Psoas muscle (tissue), 7 donors: ENCODE measurements at regions not wholly inside any gene's neighbourhood (a gene's known extent, or its start where the extent isn't known, plus 50 kb on each side); places are given as distances from the start of the nearest gene placed in this dataset.

Experiments used
- ATAC-seq, 4 donors: fragments of 200-7000 bp; cut with Tn5 transposase; one replicate each; pipeline ENCODE4 v1.9.1; 2020; ENCODE audit warnings: moderate library complexity in 3 of 4, mild to moderate bottlenecking in 2 of 4
- DNase-seq, 2 donors: peaks; one replicate each; pipeline ENCODE4 v3.0.0-alpha.2; 2020
- H3K27ac ChIP-seq: fragments of 200-600 bp; one replicate; pipeline ENCODE4 v1.8.0; 2022
- H3K27me3 ChIP-seq, 3 donors: fragments of 200-600 bp in 1 of 3; one replicate each; pipeline versions ENCODE4 v1.6.1 to v1.8.0; 2013 to 2022; ENCODE audit warnings: low read length in 2 of 3, mild to moderate bottlenecking in 2 of 3, moderate library complexity in 1 of 3; ENCODE audit not compliant: insufficient read depth in 3 of 3
- H3K36me3 ChIP-seq, 2 donors: fragments of 200-600 bp in 1 of 2; one replicate each; pipeline versions ENCODE4 v1.6.1 to v1.8.0; 2013 to 2022; ENCODE audit warnings: low read depth in 1 of 2, mild to moderate bottlenecking in 1 of 2, moderate library complexity in 1 of 2; ENCODE audit not compliant: insufficient read depth in 1 of 2
- H3K4me1 ChIP-seq: fragments of 200-600 bp; one replicate; pipeline ENCODE4 v1.8.0; 2022
- H3K4me3 ChIP-seq: fragments of 200-600 bp; one replicate; pipeline ENCODE4 v1.8.0; 2022; ENCODE audit warnings: mild to moderate bottlenecking
- H3K9me3 ChIP-seq: fragments of 200-600 bp; one replicate; pipeline ENCODE4 v1.8.0; 2022
- CTCF ChIP-seq: fragments of 200-600 bp; IDR thresholded peaks from one replicate; pipeline ENCODE4 v1.8.0; 2022; ENCODE audit warnings: antibody characterized with exemption
- WGBS, 3 donors: extraction: QIAGEN DNeasy Blood & Tissue Kit; methylation state at CpG; one replicate each; pipeline versions ENCODE4 v1.1.6 to v1.1.7; 2013; 5-methylcytosine and 5-hydroxymethylcytosine counted together
- intact Hi-C, 2 donors: fragments of 100-400 bp; cut with DNase I; formaldehyde crosslinking; loops; one replicate each; pipeline versions ENCODE4 v1.11.0 to v1.14.2; 2022
- donor health status: healthy with polysubstance abuse.
- donor health status: DM: no; HTN: no; CAD: no; lungs with moderate emphysema.
- donor health status: Bipolar disorder and iron deficiency.
- donor health status: healthy.
- donor health status: DM: yes; HTN: yes; CAD: no.
- donor health status: DM: no; HTN: no; CAD: no.
- donor health status: DM: yes; HTN: yes; CAD: no.

GRCh38 chr2:195342061-195342460, 315.0 kb upstream of the SLC39A10 start:
- no peak for TF ChIP-seq CTCF
- Histone ChIP-seq H3K9me3 (no peaks in the 10 kb centered on the region), H3K4me3 (no peak overlapping the region), H3K36me3 (no peaks in the 10 kb centered on the region), H3K27me3 (no peaks in the 10 kb centered on the region), H3K27ac (no peak overlapping the region), H3K4me1 (no peaks in the 10 kb centered on the region)
- no peak for DNase-seq
- intact Hi-C loops = no loop called here
- WGBS, 3 donors = 86 to 90% (median 90%) methylated on average over 4 of the region's 4 CpGs
- no peak for ATAC-seq

DNA sequence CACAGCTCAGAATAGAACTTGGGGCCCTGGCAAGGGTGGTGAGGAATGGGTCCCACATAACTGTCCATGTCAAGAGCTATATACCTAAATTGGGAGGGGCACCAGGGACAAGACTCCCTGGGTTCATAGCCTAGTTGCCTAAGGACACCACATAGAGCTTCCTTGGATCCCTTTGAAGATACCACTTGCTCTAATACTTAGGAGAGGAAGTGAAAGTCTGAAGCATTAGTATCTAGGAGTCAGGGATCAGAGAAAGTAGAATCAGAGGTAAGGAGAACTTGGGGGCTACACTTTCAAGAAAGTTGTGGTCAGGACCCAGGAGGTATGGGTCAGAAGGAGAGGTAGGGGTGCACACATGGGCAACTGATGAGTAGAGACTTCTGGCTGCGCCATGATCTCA, 318.2 kb upstream of the SLC39A10 start:
- H3K4me3 ChIP-seq = no peak overlapping the region
- DNase-seq (no peak), ATAC-seq (no peak)
- H3K4me1 ChIP-seq = no peaks in the 10 kb centered on the region
- no peaks in the 10 kb centered on the region for H3K9me3 ChIP-seq
- intact Hi-C loops = no loop called here
- H3K27ac ChIP-seq = no peak overlapping the region
- H3K27me3 ChIP-seq = no peaks in the 10 kb centered on the region
- no peak for TF ChIP-seq CTCF
- WGBS, 3 donors = 100% methylated on average over 1 of the region's 1 CpG
- no peaks in the 10 kb centered on the region for H3K36me3 ChIP-seq

- no peaks in the 10 kb centered on the region for H3K36me3 ChIP-seq
- H3K27me3 ChIP-seq = no peaks in the 10 kb centered on the region
- ATAC-seq (no peak), DNase-seq (no peak)
- no peak overlapping the region for H3K4me3 ChIP-seq
- intact Hi-C loops = no loop called here
- H3K27ac ChIP-seq = no peak overlapping the region
- no peak for TF ChIP-seq CTCF
- 50 to 67% (median 53%) methylated on average over 2 of the region's 2 CpGs for WGBS, 3 donors
- H3K9me3 ChIP-seq = no peaks in the 10 kb centered on the region
- H3K4me1 ChIP-seq = no peaks in the 10 kb centered on the region
Observed at GRCh38 chr2:195337597-195337996, 319.4 kb upstream of the SLC39A10 start.

DNA sequence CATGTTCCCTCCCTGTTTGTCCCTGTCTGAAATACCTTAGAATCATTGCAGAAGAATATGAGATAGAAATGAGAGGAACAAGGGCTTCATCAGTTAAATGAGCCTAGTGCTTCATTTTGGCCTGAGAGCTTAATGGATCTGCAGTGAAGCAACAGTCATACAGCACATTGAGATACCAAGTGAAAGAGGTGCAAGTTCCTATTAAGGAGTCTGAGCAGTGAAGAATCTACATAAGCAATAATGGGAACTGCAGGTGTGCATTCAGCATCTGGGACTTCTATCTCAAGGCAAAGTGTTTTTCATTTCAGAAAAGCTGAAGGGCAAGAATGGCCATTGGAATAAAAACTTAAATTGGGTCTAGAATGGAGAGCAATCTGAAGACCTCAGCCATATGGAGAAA, 323.2 kb upstream of the SLC39A10 start:
- TF ChIP-seq CTCF = no peak
- Histone ChIP-seq H3K36me3 (no peaks in the 10 kb centered on the region), H3K27me3 (no peaks in the 10 kb centered on the region), H3K4me1 (no peaks in the 10 kb centered on the region), H3K4me3 (no peak overlapping the region), H3K27ac (no peak overlapping the region), H3K9me3 (no peaks in the 10 kb centered on the region)
- DNase-seq (no peak), ATAC-seq (no peak)
- intact Hi-C loops = no loop called here

DNA sequence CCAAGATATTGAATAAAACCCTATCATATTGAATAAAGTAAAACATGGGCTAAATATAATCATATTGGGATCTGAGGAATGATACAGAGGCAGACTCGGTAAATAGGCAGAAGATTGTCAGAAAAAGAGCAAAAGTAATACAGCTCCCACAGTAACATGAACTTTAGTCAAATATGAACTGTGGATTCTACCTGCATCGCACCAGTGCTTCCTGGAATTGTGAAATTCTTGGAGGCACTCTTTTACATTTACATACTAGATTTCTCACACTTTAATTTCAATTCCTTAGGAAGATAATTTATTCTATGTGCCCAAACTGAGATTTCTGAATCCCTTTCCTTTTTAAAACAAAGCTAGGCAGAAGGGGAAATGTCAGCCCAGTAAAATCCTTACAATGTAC, 325.1 kb upstream of the SLC39A10 start:
- ATAC-seq = no peak
- intact Hi-C loops = no loop called here
- H3K9me3 ChIP-seq = no peaks in the 10 kb centered on the region
- DNase-seq = no peak
- H3K27me3 ChIP-seq = no peaks in the 10 kb centered on the region
- WGBS, 3 donors = 84 to 89% (median 84%) methylated on average over 2 of the region's 2 CpGs
- H3K36me3 ChIP-seq = no peaks in the 10 kb centered on the region
- no peak overlapping the region for H3K4me3 ChIP-seq
- no peaks in the 10 kb centered on the region for H3K4me1 ChIP-seq
- no peak for TF ChIP-seq CTCF
- H3K27ac ChIP-seq = no peak overlapping the region
